DMS 273 (cell line): ENCODE measurements at regions not wholly inside any gene's neighbourhood (a gene's known extent, or its start where the extent isn't known, plus 50 kb on each side); places are given as distances from the start of the nearest gene placed in this dataset.
A peak's percentile ranks its signal among the peaks of the same experiment; 100 is the strongest.

Source experiments
- DNase-seq: peaks from one replicate; lab custom pipeline; 2025; ENCODE audit not compliant: unreplicated experiment; lab: John Stamatoyannopoulos, UW

- DNase-seq = no peak
Observed at GRCh38 chr1:229950908-229951307, 116.1 kb upstream of the GALNT2 start.

GRCh38 chr1:229951856-229952534, 115.0 kb upstream of the GALNT2 start:
- no peak for DNase-seq

- no peak for DNase-seq
Observed at GRCh38 chr1:229952670-229953520, 114.1 kb upstream of the GALNT2 start.

GRCh38 chr1:229953736-229954326, 113.2 kb upstream of the GALNT2 start:
- DNase-seq = no peak

GRCh38 chr1:229964281-229964680, 102.8 kb upstream of the GALNT2 start:
- DNase-seq = no peak

GRCh38 chr1:229970714-229971113, 96.3 kb upstream of the GALNT2 start:
- DNase-seq = no peak

- no peak for DNase-seq
Observed at GRCh38 chr1:229971141-229971540, 95.9 kb upstream of the GALNT2 start.

GRCh38 chr1:229972600-229973296, 94.3 kb upstream of the GALNT2 start:
- DNase-seq = peak; percentile 5

GRCh38 chr1:229973297-229973612, 93.8 kb upstream of the GALNT2 start:
- DNase-seq = no peak

GRCh38 chr1:229975047-229975446, 92.0 kb upstream of the GALNT2 start:
- no peak for DNase-seq

- DNase-seq = no peak
Observed at GRCh38 chr1:229980009-229980408, 87.0 kb upstream of the GALNT2 start.

- no peak for DNase-seq
Observed at GRCh38 chr1:229981736-229982135, 85.3 kb upstream of the GALNT2 start.

GRCh38 chr1:229984310-229984991, 82.6 kb upstream of the GALNT2 start:
- DNase-seq = no peak

GRCh38 chr1:229984992-229985612, 81.9 kb upstream of the GALNT2 start:
- DNase-seq = no peak

GRCh38 chr1:229985613-229986010, 81.4 kb upstream of the GALNT2 start:
- DNase-seq = no peak

- DNase-seq = peak; percentile 14
Observed at GRCh38 chr1:229986737-229987337, 80.2 kb upstream of the GALNT2 start.

- DNase-seq = no peak
Observed at GRCh38 chr1:229987953-229988352, 79.1 kb upstream of the GALNT2 start.

- no peak for DNase-seq
Observed at GRCh38 chr1:229988534-229988933, 78.5 kb upstream of the GALNT2 start.

- no peak for DNase-seq
Observed at GRCh38 chr1:229989591-229990248, 77.3 kb upstream of the GALNT2 start.

- DNase-seq = no peak
Observed at GRCh38 chr1:229990326-229990725, 76.7 kb upstream of the GALNT2 start.
